GM12892 (cell line): ENCODE measurements at regions not wholly inside any gene's neighbourhood (a gene's known extent, or its start where the extent isn't known, plus 50 kb on each side); places are given as distances from the start of the nearest gene placed in this dataset.

Source experiments
- POLR2A ChIP-seq: IDR thresholded peaks from 2 replicates; pipeline ENCODE4 v1.6.1; 2011; ENCODE audit warnings: low read depth, low read length, control low read depth
- POLR2AphosphoS5 ChIP-seq: IDR thresholded peaks from 2 replicates; pipeline ENCODE4 v1.6.1; 2011; ENCODE audit warnings: low read depth, low read length, control low read depth

GRCh38 chr10:129151281-129151680 lies 315.8 kb upstream of the MGMT start:
- TF ChIP-seq POLR2AphosphoS5 (no peak), POLR2A (no peak)
